Suprapubic skin (tissue), 4 donors: ENCODE measurements at regions not wholly inside any gene's neighbourhood (a gene's known extent, or its start where the extent isn't known, plus 50 kb on each side); places are given as distances from the start of the nearest gene placed in this dataset.

Experiments
- CTCF ChIP-seq, 2 donors: fragments of 200-600 bp in 1 of 2; fragments of 450-650 bp in 1 of 2; sonication (generic) in 1 of 2; IDR thresholded peaks; one replicate each; pipeline ENCODE4 v1.5.1; 2016 to 2019; ENCODE audit warnings: antibody characterized with exemption in 2 of 2, mild to moderate bottlenecking in 1 of 2, moderate library complexity in 1 of 2
- EP300 ChIP-seq: sonication (generic); formaldehyde crosslinking; IDR thresholded peaks from one replicate; pipeline ENCODE4 v1.6.1; 2017; ENCODE audit warnings: antibody characterized with exemption
- POLR2A ChIP-seq, 2 donors: fragments of 450-650 bp; IDR thresholded peaks; one replicate each; pipeline ENCODE4 v1.6.1; 2017; ENCODE audit warnings: antibody characterized with exemption in 2 of 2, mild to moderate bottlenecking in 2 of 2, moderate library complexity in 2 of 2
- POLR2AphosphoS5 ChIP-seq, 3 donors: sonication (generic); formaldehyde crosslinking; IDR thresholded peaks; one replicate each; pipeline ENCODE4 v1.6.1; 2017; ENCODE audit warnings: antibody characterized with exemption in 3 of 3

DNA sequence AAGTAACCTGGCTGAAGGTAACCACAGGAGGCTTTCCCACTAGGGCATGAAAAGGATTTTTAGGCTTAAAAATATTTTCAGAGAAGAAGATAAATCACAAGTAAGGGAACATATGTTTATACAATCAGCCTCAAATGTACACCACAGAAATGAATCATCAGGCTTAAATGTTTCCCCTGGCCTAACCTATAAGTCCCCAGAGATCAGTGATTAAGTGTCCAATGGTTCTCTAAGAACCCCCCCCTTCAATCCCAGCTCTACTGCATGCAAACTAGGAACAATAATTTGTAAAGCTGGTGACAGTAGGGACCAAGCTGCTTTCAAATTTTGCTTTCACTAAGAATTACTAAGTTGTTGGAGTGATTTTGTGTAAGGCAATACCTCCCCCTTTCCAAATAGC, 431.6 kb upstream of the LMCD1 start:
- TF ChIP-seq CTCF (IDR thresholded peaks at IDR 0.05) (no peak), POLR2A (IDR thresholded peaks at IDR 0.05) (no peak), POLR2AphosphoS5 (IDR thresholded peaks at IDR 0.05) (no peak), EP300 (no peak)
